Karpas-422 (cell line): ENCODE measurements at regions not wholly inside any gene's neighbourhood (a gene's known extent, or its start where the extent isn't known, plus 50 kb on each side); places are given as distances from the start of the nearest gene placed in this dataset.
A peak's percentile ranks its signal among the peaks of the same experiment; 100 is the strongest.

Source experiments
- DNase-seq: peaks from one replicate; pipeline ENCODE4 v3.0.0-alpha.2; 2015
- H2AFZ ChIP-seq: fragments of 200-600 bp; sonication (generic); 2 replicates; pipeline ENCODE4 v1.6.1; 2014; ENCODE audit warnings: antibody characterized with exemption, low read length, mixed read lengths
- H3K27ac ChIP-seq: fragments of 200-600 bp; sonication (generic); 2 replicates; pipeline ENCODE4 v1.5.1; 2014; ENCODE audit warnings: mild to moderate bottlenecking, low read length, moderate library complexity
- H3K27me3 ChIP-seq: fragments of 200-600 bp; sonication (generic); 2 replicates; pipeline ENCODE4 v1.6.1; 2014; ENCODE audit warnings: low read length, mixed read lengths
- H3K36me3 ChIP-seq: fragments of 200-600 bp; sonication (generic); 2 replicates; pipeline ENCODE4 v1.6.1; 2014; ENCODE audit warnings: low read length, mixed read lengths; ENCODE audit not compliant: insufficient read depth
- H3K4me1 ChIP-seq: fragments of 200-600 bp; sonication (generic); 2 replicates; pipeline ENCODE4 v1.6.1; 2014; ENCODE audit warnings: mild to moderate bottlenecking, low read length, mixed read lengths
- H3K4me2 ChIP-seq: fragments of 200-600 bp; sonication (generic); 2 replicates; pipeline ENCODE4 v1.6.1; 2014; ENCODE audit warnings: low read length, low read depth, mild to moderate bottlenecking; ENCODE audit not compliant: poor library complexity, severe bottlenecking
- H3K4me3 ChIP-seq: fragments of 200-600 bp; sonication (generic); 2 replicates; pipeline ENCODE4 v1.5.1; 2014; ENCODE audit warnings: mild to moderate bottlenecking, antibody characterized with exemption, low read length, mixed read lengths
- H3K79me2 ChIP-seq: fragments of 200-600 bp; sonication (generic); 2 replicates; pipeline ENCODE4 v1.6.1; 2014; ENCODE audit warnings: mild to moderate bottlenecking, low read length, mixed read lengths
- H3K9ac ChIP-seq: fragments of 200-600 bp; sonication (generic); 2 replicates; pipeline ENCODE4 v1.6.0; 2014; ENCODE audit warnings: low read length
- H3K9me2 ChIP-seq: fragments of 200-600 bp; sonication (generic), shearing (Covaris generic); replicated peaks from 2 replicates; pipeline ENCODE4 v1.6.0; 2014; ENCODE audit warnings: mild to moderate bottlenecking, low read length, moderate library complexity; ENCODE audit not compliant: insufficient read depth
- H3K9me3 ChIP-seq: fragments of 300-700, 200-600 bp; sonication (generic); 2 replicates; pipeline ENCODE4 v1.6.1; 2014; ENCODE audit warnings: low read length, mixed read lengths
- H4K20me1 ChIP-seq: fragments of 200-600 bp; sonication (generic); 2 replicates; pipeline ENCODE4 v1.6.1; 2014; ENCODE audit warnings: mild to moderate bottlenecking, antibody characterized with exemption, low read length, low read depth; ENCODE audit not compliant: insufficient read depth

- Histone ChIP-seq H4K20me1 (no peaks in the 10 kb centered on the region), H3K36me3 (no peaks in the 10 kb centered on the region), H3K27ac (no peak overlapping the region)
These were observed 289.3 kb downstream of the MAP2K6 start for GRCh38 chr17:69703751-69704150.

GRCh38 chr17:69704935-69705334 is 290.4 kb downstream of the MAP2K6 start:
- H3K79me2 ChIP-seq: no peaks in the 10 kb centered on the region
- no peaks in the 10 kb centered on the region for H3K36me3 ChIP-seq
- H3K9me3 ChIP-seq: no peaks in the 10 kb centered on the region
- no peaks in the 10 kb centered on the region for H3K9me2 ChIP-seq
- DNase-seq: no peak
- no peak overlapping the region for H3K9ac ChIP-seq
- H4K20me1 ChIP-seq: no peaks in the 10 kb centered on the region
- no peak overlapping the region for H3K4me2 ChIP-seq
- H3K4me3 ChIP-seq: no peak overlapping the region
- no peaks in the 10 kb centered on the region for H3K27me3 ChIP-seq
- peaks cover 4% of the 10 kb centered on the region; the same call in 1 of the 2 replicates for H3K4me1 ChIP-seq
- H3K27ac ChIP-seq: no peak overlapping the region
- H2AFZ ChIP-seq: no peak overlapping the region

More at GRCh38 chr17:69703751-69704150, 289.3 kb downstream of the MAP2K6 start:
- no peak overlapping the region for H3K4me2 ChIP-seq
- no peaks in the 10 kb centered on the region for H3K9me3 ChIP-seq
- no peak overlapping the region for H3K4me3 ChIP-seq
- H2AFZ ChIP-seq: no peak overlapping the region
- no peaks in the 10 kb centered on the region for H3K27me3 ChIP-seq
- no peak for DNase-seq
- H3K79me2 ChIP-seq: no peaks in the 10 kb centered on the region
- H3K9ac ChIP-seq: no peak overlapping the region
- peaks cover 4% of the 10 kb centered on the region; the same call in 1 of the 2 replicates for H3K4me1 ChIP-seq
- no peaks in the 10 kb centered on the region for H3K9me2 ChIP-seq

- H3K4me1 ChIP-seq: peaks cover 4% of the 10 kb centered on the region; the same call in 1 of the 2 replicates
- H3K27me3 ChIP-seq: no peaks in the 10 kb centered on the region
- H3K4me2 ChIP-seq: no peak overlapping the region
- H3K79me2 ChIP-seq: no peaks in the 10 kb centered on the region
- no peaks in the 10 kb centered on the region for H3K36me3 ChIP-seq
- H3K9ac ChIP-seq: no peak overlapping the region
- no peak overlapping the region for H3K4me3 ChIP-seq
- H3K9me2 ChIP-seq: no peaks in the 10 kb centered on the region
- no peak overlapping the region for H3K27ac ChIP-seq
- H4K20me1 ChIP-seq: no peaks in the 10 kb centered on the region
- no peak for DNase-seq
- no peaks in the 10 kb centered on the region for H3K9me3 ChIP-seq
- no peak overlapping the region for H2AFZ ChIP-seq
These were observed 291.6 kb downstream of the MAP2K6 start for GRCh38 chr17:69706127-69706526.

GRCh38 chr17:69709441-69709840 is 294.9 kb downstream of the MAP2K6 start:
- Histone ChIP-seq H3K4me2 (no peak overlapping the region), H2AFZ (no peak overlapping the region)
- no peak for DNase-seq

GRCh38 chr17:69710926-69711325 is 296.4 kb downstream of the MAP2K6 start:
- no peak overlapping the region for H3K27ac ChIP-seq
- H2AFZ ChIP-seq: no peak overlapping the region
- H3K27me3 ChIP-seq: no peaks in the 10 kb centered on the region
- no peaks in the 10 kb centered on the region for H3K79me2 ChIP-seq
- H4K20me1 ChIP-seq: no peaks in the 10 kb centered on the region
- DNase-seq: no peak
- no peak overlapping the region for H3K4me3 ChIP-seq
- no peaks in the 10 kb centered on the region for H3K9me2 ChIP-seq
- H3K4me2 ChIP-seq: no peak overlapping the region
- no peaks in the 10 kb centered on the region for H3K36me3 ChIP-seq
- peaks cover 26% of the 10 kb centered on the region for H3K4me1 ChIP-seq
- no peaks in the 10 kb centered on the region for H3K9me3 ChIP-seq
- no peak overlapping the region for H3K9ac ChIP-seq

More at GRCh38 chr17:69709441-69709840, 294.9 kb downstream of the MAP2K6 start:
- H3K4me1 ChIP-seq: peaks cover 26% of the 10 kb centered on the region
- no peaks in the 10 kb centered on the region for H3K36me3 ChIP-seq
- H3K9me2 ChIP-seq: no peaks in the 10 kb centered on the region
- no peak overlapping the region for H3K4me3 ChIP-seq
- H3K9ac ChIP-seq: no peak overlapping the region
- H3K9me3 ChIP-seq: no peaks in the 10 kb centered on the region
- no peaks in the 10 kb centered on the region for H4K20me1 ChIP-seq
- H3K27me3 ChIP-seq: no peaks in the 10 kb centered on the region
- H3K27ac ChIP-seq: no peak overlapping the region
- no peaks in the 10 kb centered on the region for H3K79me2 ChIP-seq

- Histone ChIP-seq H3K27me3 (no peaks in the 10 kb centered on the region), H3K9me2 (no peaks in the 10 kb centered on the region), H3K27ac (no peak overlapping the region), H3K36me3 (no peaks in the 10 kb centered on the region), H3K4me1 (peaks cover 26% of the 10 kb centered on the region), H3K79me2 (no peaks in the 10 kb centered on the region), H3K4me2 (no peak overlapping the region), H2AFZ (no peak overlapping the region), H3K9ac (no peak overlapping the region), H4K20me1 (no peaks in the 10 kb centered on the region), H3K9me3 (no peaks in the 10 kb centered on the region), H3K4me3 (no peak overlapping the region)
- DNase-seq: no peak
These were observed 297.0 kb downstream of the MAP2K6 start for GRCh38 chr17:69711541-69711940.

GRCh38 chr17:69712801-69713311 is 298.4 kb downstream of the MAP2K6 start:
- no peak for DNase-seq
- H3K9ac ChIP-seq: no peak overlapping the region
- no peaks in the 10 kb centered on the region for H3K9me3 ChIP-seq
- peak overlapping the region; percentile 34 for H3K4me2 ChIP-seq
- no peak overlapping the region for H3K27ac ChIP-seq
- H3K9me2 ChIP-seq: no peaks in the 10 kb centered on the region
- peak overlapping the region; percentile 11; the same call in 1 of the 2 replicates for H3K4me3 ChIP-seq
- peaks cover 31% of the 10 kb centered on the region for H3K4me1 ChIP-seq
- no peaks in the 10 kb centered on the region for H3K79me2 ChIP-seq
- no peaks in the 10 kb centered on the region for H3K27me3 ChIP-seq
- no peaks in the 10 kb centered on the region for H3K36me3 ChIP-seq
- H4K20me1 ChIP-seq: no peaks in the 10 kb centered on the region
- H2AFZ ChIP-seq: peak overlapping the region; percentile 33; the same call in 1 of the 2 replicates

GRCh38 chr17:69713815-69714214 is 299.3 kb downstream of the MAP2K6 start:
- Histone ChIP-seq H3K9me2 (no peaks in the 10 kb centered on the region), H3K4me3 (no peak overlapping the region), H3K36me3 (no peaks in the 10 kb centered on the region), H2AFZ (no peak overlapping the region), H3K9me3 (no peaks in the 10 kb centered on the region), H3K4me1 (peaks cover 31% of the 10 kb centered on the region), H3K9ac (no peak overlapping the region), H3K27ac (no peak overlapping the region), H4K20me1 (no peaks in the 10 kb centered on the region), H3K79me2 (no peaks in the 10 kb centered on the region), H3K27me3 (no peaks in the 10 kb centered on the region), H3K4me2 (peak overlapping the region; percentile 34)
- DNase-seq: no peak
